ENCODE measurements at regions not wholly inside any gene's neighbourhood (a gene's known extent, or its start where the extent isn't known, plus 50 kb on each side); places are given as distances from the start of the nearest gene placed in this dataset.

GRCh38 chr11:71116693-71117040 lies 135.7 kb downstream of the SHANK2 start (continued):
- TF ChIP-seq SMARCB1 (IDR thresholded peaks at IDR 0.05; ENCODE audit: insufficient read length, low read depth), result no peak
- TF ChIP-seq NONO (IDR thresholded peaks at IDR 0.05; ENCODE audit: low read depth in 2 of 2, low read length in 1 of 2), result no peak
- no peak for TF ChIP-seq EHMT2 (IDR thresholded peaks at IDR 0.05)
- TF ChIP-seq EWSR1 (IDR thresholded peaks at IDR 0.05; ENCODE audit: borderline replicate concordance, low read depth, partially characterized antibody), result no peak
- no peak for TF ChIP-seq NELFE (IDR thresholded peaks at IDR 0.05; ENCODE audit: insufficient read depth, insufficient read length)

DNA sequence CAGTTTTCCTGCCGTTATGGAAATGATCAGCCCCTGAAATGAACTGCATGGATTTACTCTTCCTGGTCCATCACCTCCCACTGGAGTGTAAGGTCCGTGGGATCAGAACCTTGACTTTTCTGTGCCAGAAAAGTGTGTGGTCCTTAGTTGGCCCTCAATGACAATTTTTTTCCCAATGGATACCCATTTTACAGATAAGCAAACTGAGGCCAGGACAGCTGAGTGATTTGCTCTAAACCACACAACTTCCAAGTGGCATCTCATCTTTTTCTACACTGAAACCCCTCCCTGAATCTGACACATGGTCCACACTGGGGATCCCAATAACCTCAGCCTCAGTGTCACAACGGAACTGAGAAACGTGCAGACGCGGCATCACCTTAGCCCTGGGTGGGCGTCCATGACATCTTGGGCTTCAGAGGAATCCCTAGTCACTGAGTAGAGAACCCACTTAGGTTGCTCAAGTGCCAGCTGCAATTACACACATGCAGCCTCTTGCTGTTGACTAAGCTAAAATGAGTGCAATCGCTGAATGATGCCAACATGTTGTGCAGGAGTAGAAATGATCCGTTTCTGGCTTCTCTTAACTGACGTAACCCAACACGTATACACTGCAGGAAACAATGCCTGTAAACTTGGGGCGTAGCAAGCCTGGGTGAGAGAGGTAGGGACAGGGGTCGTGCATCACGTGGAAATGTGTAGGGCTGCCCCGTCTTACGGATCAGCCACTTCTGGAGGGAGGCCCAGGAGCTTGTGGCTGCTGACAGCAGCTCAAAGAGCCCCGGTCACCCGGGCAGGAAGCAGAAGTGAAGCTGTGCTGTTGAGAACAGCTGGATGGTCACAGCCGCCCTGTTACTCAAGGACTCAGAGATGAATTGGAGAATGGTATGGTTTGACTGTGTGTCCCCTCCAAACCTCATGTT lies 136.3 kb downstream of the SHANK2 start:
- 0 out of 4 replicates have a peak, but pooled peaks of 1 of the 2 experiments have one; percentile 19 for TF ChIP-seq RCOR1 (IDR thresholded peaks at IDR 0.05; ENCODE audit: borderline replicate concordance in 1 of 2, low read depth in 2 of 2, low read length in 2 of 2)
- peak; percentile 71 for TF ChIP-seq RBM25 (IDR thresholded peaks at IDR 0.05; ENCODE audit: low read depth, low read length, severe bottlenecking)
- TF ChIP-seq KDM1A (IDR thresholded peaks at IDR 0.05), result peak in 1 of 2 experiments; percentile 27; a peak in 1 of 4 replicates
- no peak for TF ChIP-seq ZC3H8 (IDR thresholded peaks at IDR 0.05)
- TF ChIP-seq BCOR (IDR thresholded peaks at IDR 0.05), result peak; percentile 43; the same call in 1 of the 2 replicates
- Histone ChIP-seq H4K20me1 (replicated peaks; ENCODE audit: control insufficient read depth, insufficient read depth, low read length) (no peaks in the 10 kb centered on the region; the same call in 1 of the 2 replicates), H3K9me3 (replicated peaks; ENCODE audit: control insufficient read depth, insufficient read depth, low read depth, low read length) (no peaks in the 10 kb centered on the region), H3K36me3 (ENCODE audit: control insufficient read depth, insufficient read depth, low read length) (no peaks in the 10 kb centered on the region), H3K9me1 (ENCODE audit: control insufficient read depth, insufficient read depth, low read length) (no peaks in the 10 kb centered on the region), H2AFZ (ENCODE audit: low read depth, low read length) (no peak overlapping the region), H3K4me1 (replicated peaks in 1 of 2; ENCODE audit: control insufficient read depth in 2 of 2, insufficient read depth in 2 of 2, low read length in 2 of 2) (no peaks in the 10 kb centered on the region), H3K79me2 (ENCODE audit: control insufficient read depth, insufficient read depth, low read length) (no peaks in the 10 kb centered on the region), H3K4me2 (ENCODE audit: insufficient read depth, low read length) (no peak overlapping the region), H3K27ac (ENCODE audit: extremely low read depth, low read depth, low read length) (no peak overlapping the region), H3K9ac (ENCODE audit: insufficient read depth in 1 of 2, low read depth in 2 of 2, low read length in 2 of 2) (no peak overlapping the region), H3K4me3 (no peak overlapping the region), H3K27me3 (ENCODE audit: control insufficient read depth in 2 of 2, insufficient read depth in 2 of 2, low read length in 2 of 2) (peaks cover 22 to 74% of the 10 kb centered on the region in 2 experiments)
- BruUV-seq (replicated peaks), result no TSS peak
- ATAC-seq, result no peak
- ChIA-PET CTCF (ENCODE audit: low intra/inter-chr PET ratio) (no interaction called here), POLR2A (interaction anchor here (0.6 kb wide), 1 partner anchor 1471 kb away, joined by 3 read pairs; no protein-coding TSS in a partner anchor)
- no peak for DNase-seq (ENCODE audit: extremely low read depth in 1 of 4, low spot score in 3 of 4)
- in situ Hi-C loops (cut with MboI), result no loop called here
- FAIRE-seq, result no peak
- intact Hi-C loops (cut with micrococcal nuclease), result no loop called here
- 2% methylated on average over 19 of the region's 19 CpGs for WGBS (ENCODE audit: insufficient coverage, low coverage, missing lambda C conversion rate)
